ENCODE measurements at regions not wholly inside any gene's neighbourhood (a gene's known extent, or its start where the extent isn't known, plus 50 kb on each side); places are given as distances from the start of the nearest gene placed in this dataset.

DNA sequence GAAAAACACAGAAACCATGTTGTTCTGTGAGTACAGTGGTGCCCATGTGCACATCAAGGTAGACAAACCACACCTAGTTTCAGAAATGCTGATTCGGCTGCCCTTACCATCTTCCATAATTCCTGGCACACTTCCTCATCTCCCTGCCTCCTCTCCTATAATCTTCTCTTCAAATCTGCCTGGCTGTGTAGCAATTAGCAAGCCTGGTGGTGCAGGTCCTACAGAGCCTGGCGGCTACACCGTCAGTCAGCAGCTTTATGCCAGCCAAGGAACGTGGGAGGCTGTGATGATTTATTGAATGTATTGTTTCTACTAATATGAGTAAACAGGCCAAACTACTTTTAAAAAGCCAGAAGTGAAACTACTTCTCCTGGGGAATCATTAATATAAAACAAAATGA lies 106.8 kb downstream of the SEMA6D start:
- DNase-seq: no peak

DNA sequence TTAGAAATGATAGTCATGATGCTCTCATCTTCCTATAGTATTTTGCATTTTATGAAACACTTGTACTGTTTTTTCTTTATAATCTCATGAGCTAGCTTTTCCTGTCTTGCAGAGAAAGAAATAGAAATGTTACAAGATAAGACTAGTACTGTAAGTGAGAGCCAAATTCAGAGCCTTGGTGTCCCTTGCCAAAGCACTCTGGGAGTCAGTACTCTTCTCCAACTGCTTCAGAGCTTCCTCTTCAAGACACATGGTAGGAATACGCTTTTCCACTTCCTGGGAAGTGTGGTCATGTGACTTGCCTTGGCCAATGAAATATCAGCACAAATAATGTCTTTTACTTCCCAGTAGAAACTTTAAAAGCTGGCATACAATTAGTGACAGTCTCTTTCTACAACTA lies 112.4 kb downstream of the SEMA6D start:
- DNase-seq: no peak

DNA sequence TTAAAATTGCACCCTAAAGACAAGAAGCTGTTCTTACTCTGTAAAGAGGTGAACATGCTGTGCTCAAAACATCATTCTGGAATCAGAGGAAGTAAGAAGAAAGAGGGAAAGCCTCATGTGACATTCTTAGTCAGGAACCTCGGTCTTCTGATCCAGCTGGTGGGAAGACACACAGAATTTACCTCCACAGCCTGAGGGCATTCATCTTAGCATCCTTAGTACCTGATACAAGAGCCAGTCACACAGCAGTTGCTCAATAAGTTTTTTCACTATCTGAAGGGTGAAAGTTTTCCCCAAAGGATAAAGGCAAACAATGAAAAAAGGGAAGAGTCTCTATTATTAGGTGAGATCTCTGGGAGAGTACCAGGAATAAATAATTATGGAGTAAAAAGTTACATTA lies 116.8 kb downstream of the SEMA6D start:
- no peak for DNase-seq

DNA sequence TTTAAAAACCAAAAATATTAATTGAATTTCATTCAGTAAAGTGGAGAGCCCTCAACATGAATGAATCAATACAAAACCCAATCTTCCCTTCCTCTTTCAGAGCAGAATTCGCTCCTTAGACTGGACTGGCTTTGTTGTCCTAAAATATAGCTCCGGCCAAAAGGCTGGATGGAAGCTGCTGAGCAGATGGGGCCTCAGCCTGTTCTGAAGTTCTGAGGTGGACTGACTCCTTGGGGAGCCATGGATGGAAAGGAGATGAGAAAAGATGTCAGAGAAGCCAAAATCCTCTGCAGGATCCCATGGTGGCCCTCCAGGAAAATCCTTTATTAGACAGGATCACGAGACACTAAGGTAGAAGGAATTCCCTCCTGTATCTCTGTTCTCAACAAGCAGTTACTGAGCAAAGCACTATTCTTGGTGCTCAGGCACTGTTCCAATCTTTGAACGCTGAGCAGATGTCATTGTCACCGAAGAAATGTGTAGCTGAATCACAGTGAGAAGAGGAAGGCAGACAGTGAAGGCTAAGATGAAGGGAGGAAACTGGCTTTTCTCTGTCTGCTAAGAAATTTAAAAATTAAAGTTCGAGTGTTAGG lies 122.0 kb downstream of the SEMA6D start:
- DNase-seq: no peak

DNA sequence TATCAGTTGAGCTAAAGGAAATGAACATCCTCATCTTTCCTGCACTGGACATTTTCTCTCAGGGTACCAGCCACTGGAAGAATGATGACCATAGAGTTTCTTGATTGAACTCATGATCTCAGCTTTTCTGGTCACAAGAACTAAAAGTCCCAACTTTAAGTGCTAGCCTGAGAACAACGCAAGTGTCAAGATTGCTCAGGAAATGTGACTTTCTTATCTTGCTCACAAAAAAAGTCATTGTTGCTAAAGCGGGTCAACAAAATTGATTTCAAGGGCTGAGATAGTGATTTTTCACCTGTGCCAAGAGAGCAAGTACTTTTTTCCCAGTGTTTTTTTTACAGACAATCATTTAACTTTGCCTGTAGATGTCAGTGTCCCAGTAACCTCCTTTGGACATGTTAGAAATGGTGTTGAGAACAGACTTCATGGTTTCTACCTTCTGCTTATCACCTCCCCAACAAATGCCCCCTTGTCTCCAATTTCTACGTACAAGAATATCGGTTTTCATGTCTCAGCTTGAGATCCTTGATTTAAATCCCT lies 125.9 kb downstream of the SEMA6D start:
- DNase-seq: no peak

DNA sequence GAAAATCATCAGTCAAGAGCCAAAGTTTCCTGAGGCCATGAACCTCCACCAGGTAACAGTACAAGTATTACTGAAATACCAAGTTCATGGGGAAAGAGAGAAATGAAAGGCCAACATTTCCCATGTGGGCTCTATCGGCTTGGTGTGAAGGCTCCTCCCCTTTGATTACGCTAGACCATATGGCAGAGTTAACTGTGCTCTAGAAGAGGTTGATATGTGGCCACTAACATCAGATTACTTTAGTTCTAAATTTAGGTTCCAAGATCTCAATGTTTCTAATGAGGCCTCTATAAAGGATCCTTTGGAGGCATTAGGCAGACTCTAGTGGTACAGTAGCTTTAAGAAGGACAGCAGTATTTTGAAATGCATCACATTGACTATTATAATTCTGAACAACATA lies 127.1 kb downstream of the SEMA6D start:
- no peak for DNase-seq

DNA sequence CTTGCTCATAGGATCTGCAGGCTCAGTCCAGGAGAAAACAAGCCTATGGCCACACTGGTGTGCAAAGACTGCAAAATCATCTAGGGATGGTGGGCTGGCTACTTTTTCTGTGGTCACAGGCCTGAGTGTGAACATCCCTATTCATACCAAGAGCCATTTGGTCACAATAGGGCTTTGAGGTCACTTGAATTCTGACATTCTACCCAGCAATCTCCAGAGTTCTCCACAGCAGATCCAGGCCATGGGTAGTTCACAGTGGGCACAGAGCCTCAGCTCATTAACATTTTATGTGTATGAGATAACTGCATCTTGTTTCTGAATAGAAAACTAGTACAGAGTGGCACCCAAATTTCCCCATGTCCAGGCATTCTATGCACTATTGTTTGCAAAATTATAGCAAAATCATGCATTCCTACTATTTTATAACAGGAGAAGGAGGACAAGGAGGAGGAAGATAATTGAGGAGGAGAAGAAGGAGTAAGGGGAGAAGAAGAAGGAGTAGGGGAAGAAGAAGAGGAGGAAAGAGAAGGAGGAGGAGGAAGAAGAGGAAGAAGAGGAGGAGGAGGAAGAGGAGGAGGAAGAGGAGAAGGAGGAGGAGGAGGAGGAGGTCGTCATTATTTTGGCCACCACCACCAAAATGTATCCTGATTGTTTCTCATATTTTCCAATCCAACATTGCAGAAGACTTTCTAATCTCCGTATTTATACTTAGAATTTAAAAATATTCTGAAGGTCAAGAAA lies 129.0 kb downstream of the SEMA6D start:
- DNase-seq: no peak

DNA sequence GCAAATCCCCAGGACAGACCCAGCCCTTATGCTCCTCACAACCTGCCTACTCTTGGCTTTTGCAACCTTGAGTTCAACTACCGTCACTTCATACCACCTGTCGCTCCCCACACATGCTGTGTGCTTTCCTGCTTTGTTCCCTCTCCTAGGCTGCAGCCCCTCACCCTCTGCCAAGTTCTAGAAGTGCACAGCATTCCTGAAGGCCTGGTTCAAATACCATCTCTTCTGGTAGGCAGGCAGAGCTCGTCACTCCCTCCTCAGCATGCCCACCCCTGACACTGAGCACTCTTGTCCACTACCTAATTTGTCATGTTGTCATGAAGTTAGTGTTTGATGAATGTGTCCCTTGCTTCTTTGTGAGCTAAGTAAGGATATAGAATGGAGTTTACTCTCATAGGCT lies 129.6 kb downstream of the SEMA6D start:
- DNase-seq: no peak

DNA sequence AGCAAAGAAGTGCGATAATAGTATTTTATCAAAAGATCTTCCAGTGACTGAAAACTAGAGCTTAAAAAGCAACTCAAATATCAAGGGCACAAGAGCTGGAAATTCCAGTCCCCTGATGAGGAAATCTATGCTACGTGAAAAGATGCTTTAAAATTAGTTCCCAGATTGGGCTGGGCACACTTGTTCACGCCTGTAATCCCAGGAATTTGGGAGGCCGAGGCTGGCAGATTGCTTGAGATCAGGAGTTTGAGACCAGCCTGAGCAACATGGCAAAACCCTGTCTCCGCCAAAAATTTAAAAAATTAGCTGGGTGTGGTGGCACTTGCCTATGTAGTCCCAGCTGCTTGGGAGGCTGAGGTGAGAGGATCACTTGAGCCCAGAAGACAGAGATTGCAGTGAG lies 138.8 kb downstream of the SEMA6D start:
- no peak for DNase-seq

DNA sequence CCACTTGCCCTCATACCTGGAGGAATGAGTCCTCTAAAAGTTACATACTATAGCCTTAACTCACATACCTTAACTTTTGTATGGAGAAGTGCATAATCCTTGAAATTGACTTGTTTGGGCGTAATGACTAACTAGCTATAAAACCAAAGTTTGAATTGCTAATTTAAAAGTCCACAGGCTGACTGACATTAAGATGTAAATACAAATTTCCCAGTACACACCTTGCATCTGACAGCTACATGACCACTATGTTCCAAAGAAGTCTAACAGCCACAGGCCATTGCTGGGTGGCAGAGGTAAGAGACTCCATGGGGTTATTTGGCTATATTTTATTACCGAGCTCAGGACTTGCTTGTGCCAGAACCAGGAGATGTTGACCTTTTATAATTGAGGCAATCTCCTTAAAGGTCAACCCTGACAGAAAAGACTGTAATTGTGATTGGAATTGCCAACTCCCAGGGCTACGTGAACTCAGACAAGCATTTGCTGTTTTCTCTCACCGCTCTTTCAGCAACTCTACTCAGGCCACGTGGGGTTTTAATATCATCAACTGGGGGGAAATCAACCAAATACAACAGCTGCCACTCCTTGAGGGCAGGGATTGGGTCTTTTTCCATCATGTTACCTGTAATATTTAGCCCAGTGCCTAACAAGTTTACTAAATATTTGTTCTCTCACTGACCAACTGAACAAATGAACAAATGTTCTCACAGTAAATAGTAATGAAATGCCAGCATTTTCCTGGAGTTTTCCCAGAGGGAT lies 139.9 kb downstream of the SEMA6D start:
- no peak for DNase-seq

DNA sequence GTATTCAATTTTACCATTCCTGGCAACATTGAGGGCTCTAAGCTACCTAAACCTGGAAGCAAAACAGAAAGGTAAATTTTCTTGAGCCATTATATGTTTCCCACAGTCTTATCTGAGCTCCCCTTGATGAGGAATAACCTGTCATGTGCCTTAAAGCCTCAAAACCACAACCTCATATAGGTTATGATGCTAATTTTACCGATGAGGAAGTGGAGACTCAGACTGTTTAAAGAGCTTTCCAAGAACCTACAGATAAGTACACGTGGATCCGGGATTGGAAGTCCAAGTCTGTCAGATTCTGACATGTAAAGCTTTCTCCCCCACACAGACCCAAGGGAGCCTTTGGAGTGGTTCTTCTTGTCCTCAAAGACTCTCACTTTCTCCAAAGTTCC lies 140.5 kb downstream of the SEMA6D start:
- no peak for DNase-seq

DNA sequence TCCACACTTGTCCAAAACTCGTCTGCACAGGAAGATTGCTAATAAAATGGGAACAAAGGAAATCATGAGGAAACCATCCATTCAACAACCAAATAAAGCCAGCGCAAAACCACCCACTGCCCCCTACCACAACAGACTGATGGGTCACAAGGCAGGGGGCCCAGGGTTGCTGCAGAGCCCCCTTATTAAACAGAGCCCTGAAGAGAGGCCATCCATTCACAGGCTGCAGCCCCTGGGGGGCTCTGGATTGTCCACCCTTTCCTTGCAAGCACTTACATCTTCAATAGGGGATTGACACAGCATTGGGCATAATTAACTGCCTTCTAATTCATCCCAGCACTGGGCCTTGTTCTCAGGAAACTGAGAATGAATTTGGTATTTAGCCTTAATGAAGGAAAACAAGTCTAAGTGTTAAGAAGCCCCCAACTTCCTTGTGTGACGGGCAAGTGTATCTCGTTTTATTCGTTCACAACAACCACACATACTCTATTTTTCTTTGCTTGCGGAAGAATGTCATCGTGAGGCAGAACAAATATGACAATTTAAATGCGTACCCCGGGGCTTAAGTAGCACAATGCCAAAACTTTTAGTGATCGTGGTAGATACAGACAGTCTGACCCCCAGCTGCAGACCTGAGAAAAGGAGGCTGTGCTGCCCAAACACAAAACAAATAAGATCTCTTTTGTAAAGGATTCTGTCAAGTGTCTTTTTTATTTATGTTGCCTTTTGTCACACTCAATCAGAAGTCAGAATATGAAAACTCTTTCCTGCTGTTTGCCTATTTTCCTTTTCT lies 144.0 kb downstream of the SEMA6D start:
- no peak for DNase-seq

DNA sequence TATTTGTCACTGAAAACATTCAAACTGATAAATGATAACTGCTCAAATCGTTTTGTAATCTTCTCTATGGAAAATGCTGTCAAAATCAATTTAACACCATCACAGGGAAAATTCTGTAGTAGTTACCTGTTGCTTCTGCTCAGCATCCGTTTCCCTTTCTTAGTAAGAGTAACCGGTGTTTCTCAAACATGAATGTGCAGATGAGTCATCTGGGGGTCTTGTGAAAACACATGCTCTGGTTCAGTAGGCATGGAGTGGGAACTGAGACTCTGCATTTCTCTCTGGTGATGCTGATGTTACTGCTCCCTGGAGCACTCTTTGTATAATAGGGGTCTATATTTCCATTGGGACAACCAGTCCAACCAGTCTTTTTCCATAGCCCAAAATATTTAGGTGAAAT lies 145.1 kb downstream of the SEMA6D start:
- no peak for DNase-seq

DNA sequence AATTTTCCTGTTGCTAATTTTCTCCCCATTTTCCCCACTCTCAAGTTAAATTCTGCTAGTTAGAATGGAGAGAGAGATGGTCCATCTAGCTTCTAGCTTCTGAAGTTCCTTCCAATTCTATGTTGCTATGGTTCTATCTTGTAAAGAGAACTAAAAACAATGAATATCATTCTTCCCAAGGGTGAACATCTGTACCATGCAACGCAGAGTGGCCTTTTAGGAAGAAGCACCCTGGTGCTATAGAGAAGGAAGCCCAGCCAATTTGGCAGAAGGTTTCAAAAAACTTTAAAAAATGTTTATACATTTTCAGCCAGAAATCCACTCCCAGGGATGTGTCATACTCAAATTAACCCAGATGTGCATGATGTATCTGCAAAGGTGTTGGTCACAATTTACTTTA lies 149.1 kb downstream of the SEMA6D start:
- DNase-seq: no peak

DNA sequence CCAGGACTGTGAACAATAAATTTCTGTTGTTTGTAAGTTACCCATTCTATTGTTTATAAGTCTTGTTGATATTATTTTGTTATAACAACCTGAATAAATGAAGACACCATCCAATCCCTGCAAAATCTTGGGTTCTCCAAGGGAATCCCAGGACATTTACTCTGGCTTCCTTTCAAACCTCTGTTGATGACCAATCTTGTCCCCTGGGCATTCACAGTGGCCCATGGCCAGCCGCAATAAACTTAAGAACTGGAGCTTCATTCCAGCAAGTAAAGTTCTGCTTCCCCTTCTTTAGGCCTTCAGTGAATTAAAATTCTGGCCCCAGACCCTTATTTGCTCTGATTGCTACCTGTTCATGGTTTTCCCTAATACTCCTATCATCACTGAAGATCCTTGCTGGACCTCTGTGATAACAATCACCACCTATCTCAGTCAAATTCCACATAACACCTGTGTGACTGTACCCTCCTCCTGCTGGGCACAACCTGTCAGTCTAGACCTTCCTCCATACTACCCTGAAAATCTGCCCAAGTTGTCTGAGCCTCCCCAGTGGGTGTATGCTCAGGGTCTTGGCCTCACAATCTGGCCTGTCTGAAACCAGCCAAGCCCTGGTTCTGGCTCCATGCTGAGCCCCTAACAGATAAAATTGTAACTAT lies 153.1 kb downstream of the SEMA6D start:
- DNase-seq: no peak

DNA sequence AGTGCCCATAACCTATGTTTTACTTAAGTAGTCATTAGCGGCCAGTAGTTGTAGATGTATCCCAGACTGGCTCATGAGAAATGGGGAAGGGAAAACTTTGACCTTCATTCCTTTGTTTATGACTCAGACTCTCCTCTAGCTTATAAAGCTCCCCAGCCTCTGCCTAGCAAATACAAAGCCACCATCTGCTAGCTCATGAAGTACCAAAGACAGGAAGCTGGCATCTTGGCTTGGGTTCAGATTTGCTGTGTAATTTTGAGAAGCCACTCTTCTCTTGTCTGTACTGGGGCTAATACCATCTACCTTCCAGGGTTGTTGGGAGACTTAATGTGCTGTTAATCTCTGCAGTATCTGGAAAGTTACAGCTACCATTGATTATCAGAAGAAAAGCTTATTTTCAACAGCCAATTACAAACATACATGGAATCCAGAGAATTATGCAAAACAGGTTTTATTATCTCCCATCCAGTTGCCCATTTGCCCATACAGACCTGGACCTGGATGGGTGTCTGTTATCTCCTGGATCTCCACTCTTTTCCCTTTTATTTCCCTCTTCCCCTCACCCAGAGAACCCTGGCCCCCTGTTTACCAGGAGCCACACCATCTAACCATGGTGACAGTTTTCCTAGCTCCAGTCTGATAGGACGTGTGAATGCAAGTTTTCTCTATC lies 153.8 kb downstream of the SEMA6D start:
- no peak for DNase-seq

DNA sequence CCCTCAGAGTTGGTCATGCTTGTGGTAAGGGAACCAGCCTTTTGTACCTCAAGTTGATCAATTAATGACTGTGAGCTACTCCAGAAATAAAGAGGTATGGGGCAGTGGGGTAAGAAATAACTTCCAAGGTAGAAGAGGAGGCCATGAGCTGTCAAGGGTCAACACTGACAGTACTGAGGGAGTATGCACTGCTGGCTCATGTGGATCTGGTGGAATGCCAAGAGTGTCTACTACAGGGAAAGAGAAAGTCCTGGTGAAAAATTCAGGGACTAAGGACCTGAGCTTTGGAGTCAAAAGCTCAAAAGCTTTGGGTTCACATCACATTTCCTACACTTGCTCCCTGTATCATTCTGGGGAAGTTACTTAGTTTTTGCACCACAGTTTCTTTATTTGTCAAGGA lies 154.9 kb downstream of the SEMA6D start:
- DNase-seq: no peak

DNA sequence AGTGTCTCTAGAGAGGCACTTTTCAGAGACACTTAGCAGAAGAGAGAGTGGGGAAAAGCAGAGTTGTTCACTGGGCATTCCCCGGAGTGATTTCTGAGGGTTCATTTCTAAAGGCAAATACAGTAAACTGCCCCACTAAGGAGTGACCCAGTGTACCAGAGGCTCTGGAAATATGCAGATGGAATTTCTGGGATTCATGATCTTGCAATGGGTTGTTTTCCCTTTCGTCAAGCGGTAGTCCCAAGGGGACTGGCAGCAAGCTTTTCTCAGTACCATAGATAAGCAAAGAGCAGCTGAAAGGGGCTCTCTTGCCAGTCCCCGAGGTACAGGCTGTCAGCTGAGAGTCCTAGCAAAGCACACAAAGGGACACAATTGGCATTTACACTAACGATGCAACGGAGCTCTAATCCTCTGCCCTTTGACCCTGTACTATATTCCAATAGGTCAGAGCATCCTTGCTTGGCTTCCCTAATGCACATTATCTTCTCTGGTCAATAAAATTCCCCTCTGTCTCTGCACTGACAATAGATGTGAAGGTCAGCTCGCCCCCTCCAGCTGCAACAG lies 155.6 kb downstream of the SEMA6D start:
- no peak for DNase-seq

DNA sequence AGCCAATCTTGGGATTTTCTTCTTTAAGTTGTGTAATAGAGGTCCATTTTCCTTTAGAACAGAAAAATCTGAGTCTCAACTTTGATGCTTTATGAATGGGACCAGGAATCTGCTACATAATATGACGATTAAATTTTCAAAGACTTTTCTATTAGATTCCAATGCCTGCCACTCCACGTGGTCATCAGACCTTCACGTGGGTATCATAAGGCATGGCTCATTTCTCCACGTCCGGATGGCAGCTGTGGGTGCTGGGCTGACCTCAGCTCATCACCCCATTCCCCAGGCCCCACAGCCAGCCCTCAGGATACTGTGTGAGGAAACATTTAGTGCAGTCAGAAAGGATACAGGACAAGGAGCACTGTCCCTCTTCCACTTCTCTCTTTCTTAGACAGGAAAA lies 159.7 kb downstream of the SEMA6D start:
- DNase-seq: no peak

DNA sequence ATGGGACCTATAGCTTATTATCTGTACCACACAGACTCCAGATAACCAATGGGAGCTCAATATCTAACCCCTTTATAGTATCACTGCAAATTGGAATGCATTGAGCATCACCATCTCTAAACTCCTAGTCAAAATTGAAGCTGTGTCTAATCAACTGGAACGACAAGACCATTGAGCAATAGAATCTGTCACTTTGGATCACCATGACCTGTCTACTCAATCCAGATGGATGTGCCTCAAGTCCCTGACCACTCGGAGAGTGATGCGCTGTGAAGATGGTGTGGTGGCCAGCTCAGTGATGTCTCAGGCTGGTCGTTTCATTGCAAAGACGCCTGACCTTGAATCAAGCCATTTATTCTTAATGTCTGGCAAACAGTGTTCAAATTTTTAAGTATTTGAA lies 160.5 kb downstream of the SEMA6D start:
- no peak for DNase-seq

DNA sequence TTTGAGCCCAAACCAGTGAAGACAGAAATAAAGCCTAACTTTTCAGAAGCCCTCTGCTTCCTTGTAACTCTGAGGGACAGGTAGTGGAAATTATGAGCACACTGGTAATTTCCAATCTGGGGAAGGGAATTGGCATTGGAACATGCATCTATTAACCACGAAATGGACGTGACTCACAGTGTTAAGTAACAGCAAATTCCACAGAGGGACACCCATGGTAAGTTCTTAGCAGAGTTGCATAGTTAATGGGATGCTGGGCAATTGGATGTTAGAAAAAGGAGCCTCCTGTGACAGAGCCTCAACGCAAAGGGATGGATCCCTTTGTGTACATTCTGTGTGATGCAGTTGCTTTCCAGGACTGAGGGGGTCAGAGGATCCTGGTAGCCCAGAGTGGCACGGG lies 168.6 kb downstream of the SEMA6D start:
- no peak for DNase-seq

Data from NCI-H510A (cell line).